K562 (cell line): ENCODE measurements at regions not wholly inside any gene's neighbourhood (a gene's known extent, or its start where the extent isn't known, plus 50 kb on each side); places are given as distances from the start of the nearest gene placed in this dataset.

Experiments used
- ATAC-seq: fragments of 200-7000 bp; cut with Tn5 transposase; 3 replicates; pipeline ENCODE4 v1.9.1; 2020; ENCODE audit warnings: moderate library complexity
- BruUV-seq: library from RNA; stranded (reverse); fragments of 400-500 nt; replicated peaks from 2 replicates; lab custom pipeline; 2021; lab: Mats Ljungman, UMichigan
- CTCF ChIA-PET: fragments of 300-600 bp; formaldehyde crosslinking; extraction: SDS; loops from one replicate; lab custom pipeline; 2021; ENCODE audit warnings: low intra/inter-chr PET ratio; lab: Yijun Ruan, JAX
- POLR2A ChIA-PET: fragments of 300-600, 350-650 bp; sonication (Branson Sonifier 250); formaldehyde crosslinking; extraction: SDS; loops from one replicate; lab custom pipeline; 2021; ENCODE audit warnings: antibody characterized with exemption, inconsistent platforms; lab: Yijun Ruan, JAX
- DNase-seq, 4 experiments: peaks; one replicate each; pipeline versions ENCODE4 v3.0.0 to v3.0.0-alpha.2; 2011 to 2018; ENCODE audit warnings: low spot score in 3 of 4, mixed read lengths in 3 of 4; ENCODE audit errors: extremely low read depth in 1 of 4
- FAIRE-seq: peaks from 2 replicates; lab custom pipeline; 2011; peaks lifted over from hg19 to GRCh38; lab: Jason Lieb, UNC
- H2AFZ ChIP-seq: 2 replicates; pipeline ENCODE4 v1.6.0; 2011; ENCODE audit warnings: low read depth, low read length, control low read depth, inconsistent platforms
- H3K27ac ChIP-seq: fragments of 200-600 bp; 3 replicates; pipeline ENCODE4 v1.8.0; 2011; ENCODE audit warnings: low read depth, mild to moderate bottlenecking, control low read depth, inconsistent platforms, low read length, moderate library complexity, mixed read lengths; ENCODE audit errors: extremely low read depth
- H3K27me3 ChIP-seq, 2 experiments: fragments of 300-600 bp in 1 of 2; 2 replicates in 1 of 2; 3 replicates in 1 of 2; pipeline versions ENCODE4 v1.6.0 to v1.8.0; 2011; ENCODE audit warnings: inconsistent platforms in 2 of 2, low read length in 2 of 2, mild to moderate bottlenecking in 1 of 2, mixed read lengths in 1 of 2, moderate library complexity in 1 of 2; ENCODE audit not compliant: control insufficient read depth in 2 of 2, insufficient read depth in 2 of 2
- H3K36me3 ChIP-seq: fragments of 300-600 bp; 3 replicates; pipeline ENCODE4 v1.8.0; 2011; ENCODE audit warnings: mild to moderate bottlenecking, low read length, inconsistent platforms; ENCODE audit not compliant: control insufficient read depth, insufficient read depth
- H3K4me1 ChIP-seq, 2 experiments: fragments of 200-600 bp in 1 of 2; replicated peaks in 1 of 2; 2 replicates in 1 of 2; 3 replicates in 1 of 2; pipeline versions ENCODE4 v1.5.1 to v1.8.0; 2011; ENCODE audit warnings: inconsistent platforms in 2 of 2, low read length in 2 of 2, mild to moderate bottlenecking in 1 of 2, mixed read lengths in 1 of 2, moderate library complexity in 1 of 2; ENCODE audit not compliant: control insufficient read depth in 2 of 2, insufficient read depth in 2 of 2
- H3K4me2 ChIP-seq: 2 replicates; pipeline ENCODE4 v1.6.1; 2011; ENCODE audit warnings: low read length, control low read depth, inconsistent platforms, mixed read lengths; ENCODE audit not compliant: insufficient read depth
- H3K4me3 ChIP-seq: fragments of 200-600 bp; sonication (generic), shearing (Covaris generic); 2 replicates; pipeline ENCODE4 v1.5.1; 2016; ENCODE audit warnings: control low read depth, inconsistent platforms
- H3K79me2 ChIP-seq: fragments of 200-600 bp; 3 replicates; pipeline ENCODE4 v1.8.0; 2011; ENCODE audit warnings: low read length, inconsistent platforms; ENCODE audit not compliant: control insufficient read depth, insufficient read depth
- H3K9ac ChIP-seq, 2 experiments: 2 replicates each; pipeline versions ENCODE4 v1.6.0 to v1.6.1; 2011; ENCODE audit warnings: low read depth in 2 of 2, low read length in 2 of 2, control low read depth in 1 of 2, inconsistent platforms in 1 of 2, mild to moderate bottlenecking in 1 of 2, mixed read lengths in 1 of 2; ENCODE audit not compliant: insufficient read depth in 1 of 2
- H3K9me1 ChIP-seq: one replicate; pipeline ENCODE4 v1.6.0; 2011; ENCODE audit warnings: inconsistent platforms, mild to moderate bottlenecking, low read length, moderate library complexity; ENCODE audit not compliant: control insufficient read depth, insufficient read depth
- H3K9me3 ChIP-seq: replicated peaks from 2 replicates; pipeline ENCODE4 v1.5.1; 2011; ENCODE audit warnings: low read depth, low read length, inconsistent platforms; ENCODE audit not compliant: control insufficient read depth, insufficient read depth
- H4K20me1 ChIP-seq: replicated peaks from 2 replicates; pipeline ENCODE4 v1.6.1; 2011; ENCODE audit warnings: low read length, inconsistent platforms, mixed read lengths; ENCODE audit not compliant: control insufficient read depth, insufficient read depth
- ATF6 ChIP-seq: sonication (generic); formaldehyde crosslinking; IDR thresholded peaks from 2 replicates; pipeline ENCODE4 v1.4.0; 2020; ENCODE audit warnings: mild to moderate bottlenecking, missing genetic modification reagents
- E2F6 ChIP-seq, 2 experiments: IDR thresholded peaks; 2 replicates each; pipeline ENCODE4 v1.6.1; 2011; ENCODE audit warnings: borderline replicate concordance in 1 of 2, control low read depth in 1 of 2, low read depth in 1 of 2, low read length in 1 of 2, mild to moderate bottlenecking in 1 of 2, mixed read lengths in 1 of 2, moderate library complexity in 1 of 2; ENCODE audit not compliant: insufficient read depth in 1 of 2, insufficient read length in 1 of 2, poor library complexity in 1 of 2, severe bottlenecking in 1 of 2; ENCODE audit errors: extremely low read depth in 1 of 2
- FOXA3 ChIP-seq, 2 experiments: fragments of 450-650 bp in 1 of 2; sonication (generic) in 1 of 2; formaldehyde crosslinking; IDR thresholded peaks in 1 of 2; conservative IDR thresholded peaks in 1 of 2; 2 replicates each; pipeline versions ENCODE4 v1.4.0 to v1.8.0; 2020 to 2022; ENCODE audit warnings: mild to moderate bottlenecking in 2 of 2, missing genetic modification reagents in 1 of 2
- NCOA1 ChIP-seq: fragments of 450-650 bp; IDR thresholded peaks from 2 replicates; pipeline ENCODE4 v1.6.1; 2016; ENCODE audit warnings: low read depth
- NKRF ChIP-seq: fragments of 450-650 bp; IDR thresholded peaks from 2 replicates; pipeline ENCODE4 v1.6.1; 2016; ENCODE audit warnings: borderline replicate concordance
- TCF7 ChIP-seq: sonication (generic); IDR thresholded peaks from 2 replicates; pipeline ENCODE4 v1.6.1; 2016; ENCODE audit warnings: antibody characterized with exemption, borderline replicate concordance
- U2AF1 ChIP-seq: fragments of 200-400 bp; formaldehyde crosslinking; optimal IDR thresholded peaks from 2 replicates; pipeline ENCODE3; 2017; ENCODE audit warnings: mild to moderate bottlenecking, low read depth, low read length, moderate library complexity
- ZNF316 ChIP-seq: fragments of 450-650 bp; IDR thresholded peaks from 2 replicates; pipeline ENCODE4 v1.6.1; 2016
- ZNF609 ChIP-seq: sonication (generic); formaldehyde crosslinking; IDR thresholded peaks from 2 replicates; pipeline ENCODE4 v1.8.1; 2023; ENCODE audit warnings: missing genetic modification reagents, mild to moderate bottlenecking, borderline replicate concordance
- WGBS: fragments of 100-300 bp; shearing (Covaris generic); methylation state at CpG from one replicate; pipeline ENCODE4 v1.1.6; 2016; ENCODE audit warnings: low coverage, mixed read lengths; ENCODE audit not compliant: insufficient coverage; ENCODE audit errors: missing lambda C conversion rate; 5-methylcytosine and 5-hydroxymethylcytosine counted together
- in situ Hi-C: fragments of 300-500 bp; cut with MboI; formaldehyde crosslinking; loops from 4 replicates; pipeline ENCODE4 v1.15.0; 2018; ENCODE audit warnings: inconsistent platforms, mixed read lengths
- intact Hi-C: fragments of 100-400 bp; cut with micrococcal nuclease; formaldehyde crosslinking; loops from 2 replicates; pipeline ENCODE4 v1.14.2; 2022

GRCh38 chr6:91660893-91661292, 1074.0 kb upstream of the MAP3K7 start:
- Histone ChIP-seq H2AFZ (no peak overlapping the region), H3K4me3 (no peak overlapping the region), H4K20me1 (no peaks in the 10 kb centered on the region), H3K27me3 (no peaks in the 10 kb centered on the region), H3K9me3 (no peaks in the 10 kb centered on the region), H3K36me3 (no peaks in the 10 kb centered on the region), H3K4me1 (no peaks in the 10 kb centered on the region), H3K9ac (no peak overlapping the region), H3K27ac (no peak overlapping the region), H3K4me2 (no peak overlapping the region), H3K9me1 (no peaks in the 10 kb centered on the region), H3K79me2 (no peaks in the 10 kb centered on the region)
- intact Hi-C loops, result no loop called here
- TF ChIP-seq U2AF1 (no peak), FOXA3 (CRISPR knock-in tag; conservative IDR thresholded peaks at IDR 0.05 in 1 of 2, IDR thresholded peaks at IDR 0.05 in 1 of 2) (no peak), NCOA1 (no peak), NKRF (no peak), ATF6 (no peak), ZNF316 (no peak), ZNF609 (no peak), TCF7 (no peak), E2F6 (IDR thresholded peaks at IDR 0.05; ENCODE audit: borderline replicate concordance in 1 of 2, extremely low read depth in 1 of 2, insufficient read depth in 1 of 2, insufficient read length in 1 of 2, low read depth in 1 of 2, low read length in 1 of 2, poor library complexity in 1 of 2, severe bottlenecking in 1 of 2) (no peak)
- ChIA-PET CTCF (no interaction called here), POLR2A (no interaction called here)
- FAIRE-seq (no peak), ATAC-seq (no peak), DNase-seq (no peak)
- WGBS, result 15% methylated on average over 1 of the region's 1 CpG
- BruUV-seq, result no TSS peak
- in situ Hi-C loops, result no loop called here
